Common myeloid progenitor, CD34-positive (primary cell): ENCODE measurements at regions not wholly inside any gene's neighbourhood (a gene's known extent, or its start where the extent isn't known, plus 50 kb on each side); places are given as distances from the start of the nearest gene placed in this dataset.

Experiments
- CTCF ChIA-PET: fragments of 350-600 bp; sonication (Branson Sonifier 250); formaldehyde crosslinking; loops from one replicate; lab custom pipeline; 2021; ENCODE audit warnings: antibody characterized with exemption; lab: Charles Lee
- POLR2A ChIA-PET: fragments of 350-600 bp; sonication (Branson Sonifier 250); formaldehyde crosslinking; loops from one replicate; lab custom pipeline; 2021; ENCODE audit warnings: antibody characterized with exemption; lab: Charles Lee
- DNase-seq, 3 donors: peaks; one replicate each; pipeline versions ENCODE4 v3.0.0 to v3.0.0-alpha.2; 2013
- H3K27ac ChIP-seq, 2 experiments: 1 replicate in 1 of 2; 2 replicates in 1 of 2; pipeline ENCODE4 v1.7.0; 2013; ENCODE audit warnings: inconsistent platforms in 2 of 2, low read length in 2 of 2, mild to moderate bottlenecking in 2 of 2, low read depth in 1 of 2, moderate library complexity in 1 of 2; ENCODE audit not compliant: severe bottlenecking in 2 of 2, insufficient read depth in 1 of 2, poor library complexity in 1 of 2
- H3K27me3 ChIP-seq, 5 experiments: replicated peaks in 2 of 5; 1 replicate in 3 of 5; 2 replicates in 2 of 5; pipeline versions ENCODE4 v1.6.1 to v1.7.0; 2013; ENCODE audit warnings: low read length in 4 of 5, mild to moderate bottlenecking in 2 of 5, moderate library complexity in 2 of 5, inconsistent platforms in 1 of 5; ENCODE audit not compliant: insufficient read depth in 5 of 5, control insufficient read depth in 4 of 5
- H3K36me3 ChIP-seq, 4 experiments: 1 replicate in 2 of 4; 2 replicates in 2 of 4; pipeline versions ENCODE4 v1.6.1 to v1.7.0; 2013; ENCODE audit warnings: low read length in 3 of 4, control low read depth in 1 of 4, mild to moderate bottlenecking in 1 of 4; ENCODE audit not compliant: control insufficient read depth in 4 of 4, insufficient read depth in 4 of 4
- H3K4me1 ChIP-seq, 4 experiments: 1 replicate in 3 of 4; 2 replicates in 1 of 4; pipeline versions ENCODE4 v1.6.1 to v1.7.1; 2013; ENCODE audit warnings: low read length in 3 of 4, mild to moderate bottlenecking in 3 of 4, control low read depth in 1 of 4, inconsistent platforms in 1 of 4, moderate library complexity in 1 of 4; ENCODE audit not compliant: control insufficient read depth in 4 of 4, insufficient read depth in 4 of 4; ENCODE audit errors: control extremely low read depth in 1 of 4
- H3K4me3 ChIP-seq, 7 experiments: 1 replicate in 4 of 7; 2 replicates in 3 of 7; pipeline versions ENCODE4 v1.5.1 to v1.7.0; 2013; ENCODE audit warnings: mild to moderate bottlenecking in 7 of 7, low read length in 6 of 7, moderate library complexity in 6 of 7, inconsistent platforms in 2 of 7, low read depth in 2 of 7, control low read depth in 1 of 7; ENCODE audit not compliant: insufficient read depth in 4 of 7, control insufficient read depth in 1 of 7; ENCODE audit errors: extremely low read depth in 1 of 7
- H3K9me3 ChIP-seq, 5 experiments: 1 replicate in 4 of 5; 2 replicates in 1 of 5; pipeline versions ENCODE4 v1.6.1 to v1.7.1; 2013; ENCODE audit warnings: low read length in 4 of 5, mild to moderate bottlenecking in 2 of 5, inconsistent platforms in 1 of 5, low read depth in 1 of 5, moderate library complexity in 1 of 5; ENCODE audit not compliant: control insufficient read depth in 4 of 5, insufficient read depth in 2 of 5; ENCODE audit errors: control extremely low read depth in 1 of 5
- WGBS: methylation state at CpG from one replicate; pipeline ENCODE4 v1.1.5; 2013; ENCODE audit not compliant: insufficient coverage; 5-methylcytosine and 5-hydroxymethylcytosine counted together

GRCh38 chr20:55583036-55583435, 422.3 kb downstream of the CBLN4 start:
- 100% methylated on average over 1 of the region's 1 CpG for WGBS
- Histone ChIP-seq H3K9me3 (no peaks in the 10 kb centered on the region), H3K4me3 (no peak overlapping the region), H3K27ac (no peak overlapping the region), H3K27me3 (no peaks in the 10 kb centered on the region), H3K4me1 (no peaks in the 10 kb centered on the region), H3K36me3 (no peaks in the 10 kb centered on the region)
- DNase-seq, result no peak
- POLR2A ChIA-PET, result no interaction called here
- CTCF ChIA-PET, result no interaction called here

GRCh38 chr20:55582498-55582897, 422.8 kb downstream of the CBLN4 start:
- DNase-seq, result no peak
- Histone ChIP-seq H3K27me3 (no peaks in the 10 kb centered on the region), H3K36me3 (no peaks in the 10 kb centered on the region), H3K27ac (no peak overlapping the region), H3K4me3 (no peak overlapping the region), H3K9me3 (no peaks in the 10 kb centered on the region), H3K4me1 (no peaks in the 10 kb centered on the region)
- CTCF ChIA-PET, result no interaction called here
- 100% methylated on average over 2 of the region's 5 CpGs for WGBS
- POLR2A ChIA-PET, result no interaction called here

DNA sequence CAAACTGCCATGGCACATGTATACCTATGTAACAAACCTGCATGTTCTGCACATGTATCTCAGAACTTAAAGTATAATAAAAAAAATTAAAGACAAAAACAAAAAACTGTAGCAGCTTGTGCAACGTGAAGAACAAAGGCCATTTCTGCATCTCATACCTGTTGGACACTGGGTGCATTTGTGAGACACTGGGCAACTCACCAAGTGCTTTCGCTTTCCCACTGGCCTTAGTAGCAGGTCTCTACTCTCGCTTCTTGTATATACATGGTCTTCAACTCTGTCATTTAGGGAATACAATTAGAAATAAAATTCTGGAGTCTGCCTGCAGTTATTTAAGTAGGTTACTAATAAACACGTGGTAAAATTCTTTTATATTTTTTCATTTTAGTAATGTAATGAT, 423.8 kb downstream of the CBLN4 start:
- Histone ChIP-seq H3K9me3 (no peaks in the 10 kb centered on the region), H3K27me3 (no peaks in the 10 kb centered on the region), H3K27ac (no peak overlapping the region), H3K36me3 (no peaks in the 10 kb centered on the region), H3K4me3 (no peak overlapping the region), H3K4me1 (no peaks in the 10 kb centered on the region)
- ChIA-PET POLR2A (no interaction called here), CTCF (no interaction called here)
- DNase-seq, result no peak
- no CpG with 5 or more reads among the region's 4 CpGs for WGBS

DNA sequence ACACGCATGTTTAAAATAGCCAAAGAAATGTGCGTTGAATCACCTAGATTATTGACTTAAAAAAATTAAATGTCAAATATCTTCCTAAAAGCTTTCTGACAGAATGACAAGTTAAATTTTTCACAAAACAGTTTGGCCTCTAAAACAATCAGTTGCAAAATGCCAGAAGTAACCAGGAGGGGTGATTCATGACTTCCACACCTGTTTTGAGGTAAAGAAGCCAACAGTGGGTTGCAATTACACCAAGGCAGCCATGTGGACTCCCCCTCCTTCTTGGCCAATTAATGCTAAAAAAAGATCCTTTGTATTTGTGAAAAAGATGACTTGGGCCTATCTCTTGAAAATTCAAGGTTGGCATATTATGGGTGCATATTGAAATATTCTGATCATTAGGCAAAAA, 424.8 kb downstream of the CBLN4 start:
- CTCF ChIA-PET, result no interaction called here
- no peaks in the 10 kb centered on the region for H3K27me3 ChIP-seq
- no peaks in the 10 kb centered on the region for H3K9me3 ChIP-seq
- no peaks in the 10 kb centered on the region for H3K4me1 ChIP-seq
- no CpG with 5 or more reads among the region's 2 CpGs for WGBS
- POLR2A ChIA-PET, result no interaction called here
- no peak overlapping the region for H3K27ac ChIP-seq
- no peak for DNase-seq
- H3K36me3 ChIP-seq, result no peaks in the 10 kb centered on the region
- no peak overlapping the region for H3K4me3 ChIP-seq

DNA sequence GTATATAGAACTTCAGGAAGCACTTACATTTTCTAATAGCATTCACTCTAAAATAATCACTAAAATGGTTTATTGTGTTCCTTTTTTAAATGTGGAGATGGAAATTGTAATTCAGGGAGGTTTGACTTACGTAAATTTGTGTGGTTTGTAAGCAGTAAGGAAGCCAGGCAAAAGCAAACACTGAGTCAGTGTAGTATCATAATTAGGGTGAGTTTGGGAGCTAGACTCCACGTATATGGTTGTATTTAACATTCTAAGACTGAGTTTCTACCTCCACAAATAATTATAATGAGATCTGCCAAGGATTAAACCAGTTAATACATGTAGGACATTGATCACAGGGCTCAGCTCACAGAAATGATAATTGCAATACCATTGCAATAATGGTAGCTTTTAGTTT, 425.5 kb downstream of the CBLN4 start:
- ChIA-PET CTCF (no interaction called here), POLR2A (no interaction called here)
- Histone ChIP-seq H3K4me3 (no peak overlapping the region), H3K27ac (no peak overlapping the region), H3K27me3 (no peaks in the 10 kb centered on the region), H3K36me3 (no peaks in the 10 kb centered on the region), H3K4me1 (no peaks in the 10 kb centered on the region), H3K9me3 (no peaks in the 10 kb centered on the region)
- WGBS, result 91% methylated on average over 1 of the region's 2 CpGs
- DNase-seq, result no peak

- H3K4me3 ChIP-seq, result no peak overlapping the region
- DNase-seq, result no peak
- H3K36me3 ChIP-seq, result no peaks in the 10 kb centered on the region
- ChIA-PET POLR2A (interaction anchor here (0.9 kb wide), 1 partner anchor 92 kb away, joined by 3 read pairs; no protein-coding TSS in a partner anchor), CTCF (no interaction called here)
- no CpG with 5 or more reads among the region's 1 CpG for WGBS
- H3K27ac ChIP-seq, result no peak overlapping the region
- H3K27me3 ChIP-seq, result no peaks in the 10 kb centered on the region
- H3K4me1 ChIP-seq, result no peaks in the 10 kb centered on the region
- no peaks in the 10 kb centered on the region for H3K9me3 ChIP-seq
Measured at GRCh38 chr20:55576981-55577380, 428.3 kb downstream of the CBLN4 start.

GRCh38 chr20:55569084-55569483, 436.2 kb downstream of the CBLN4 start:
- H3K36me3 ChIP-seq, result no peaks in the 10 kb centered on the region
- no CpG with 5 or more reads among the region's 3 CpGs for WGBS
- no peak for DNase-seq
- ChIA-PET POLR2A (no interaction called here), CTCF (no interaction called here)
- no peaks in the 10 kb centered on the region for H3K9me3 ChIP-seq
- no peaks in the 10 kb centered on the region for H3K4me1 ChIP-seq
- H3K27me3 ChIP-seq, result no peaks in the 10 kb centered on the region
- H3K4me3 ChIP-seq, result no peak overlapping the region
- H3K27ac ChIP-seq, result no peak overlapping the region
